ENCODE measurements at regions not wholly inside any gene's neighbourhood (a gene's known extent, or its start where the extent isn't known, plus 50 kb on each side); places are given as distances from the start of the nearest gene placed in this dataset.

DNA sequence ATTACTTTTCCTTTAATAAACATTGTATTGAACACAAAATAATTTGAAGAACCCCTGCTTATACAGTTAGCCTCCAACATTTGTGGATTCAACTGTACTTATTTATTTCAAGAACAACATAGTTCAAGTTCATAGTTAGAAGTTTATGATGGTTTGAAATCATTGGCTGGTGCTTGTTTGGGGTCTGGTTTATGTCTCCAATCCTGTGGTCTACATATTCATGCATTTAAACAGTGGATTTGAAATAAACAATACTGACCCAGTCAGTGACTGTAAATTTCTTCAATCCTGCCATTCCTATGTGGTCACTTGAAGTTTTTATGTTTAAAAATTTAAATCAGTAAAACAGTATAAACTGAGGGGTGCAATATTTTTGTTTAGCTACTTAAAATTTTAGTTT lies 145.1 kb upstream of the TRPC7 start:
- TF ChIP-seq POLR2AphosphoS5 (IDR thresholded peaks at IDR 0.05) (no peak), CTCF (IDR thresholded peaks at IDR 0.05) (no peak), POLR2A (IDR thresholded peaks at IDR 0.05) (no peak)

Measured in prostate gland (tissue), 2 donors.